ENCODE measurements at regions not wholly inside any gene's neighbourhood (a gene's known extent, or its start where the extent isn't known, plus 50 kb on each side); places are given as distances from the start of the nearest gene placed in this dataset.

GRCh38 chr4:140246216-140246615, 92.2 kb upstream of the MAML3 start:
- RAD21 ChIA-PET (ENCODE audit: low non-redundant PET in 1 of 2, low total read pairs in 2 of 2, uncharacterized antibody in 2 of 2, unreplicated experiment in 2 of 2) = no interaction called here
- no peaks in the 10 kb centered on the region for H3K9me3 ChIP-seq (ENCODE audit: control insufficient read depth in 1 of 2, insufficient read depth in 1 of 2, low read depth in 1 of 2, low read length in 2 of 2)
- no peak overlapping the region for H2AFZ ChIP-seq (ENCODE audit: low read depth, low read length, poor library complexity, severe bottlenecking)
- no peak overlapping the region for H3K4me3 ChIP-seq (replicated peaks in 1 of 2; ENCODE audit: low read depth in 1 of 2, low read length in 2 of 2)
- no peaks in the 10 kb centered on the region for H3K9me2 ChIP-seq (ENCODE audit: insufficient read depth)
- DNase-seq (ENCODE audit: low read depth, low spot score) = no peak
- BruUV-seq (replicated peaks) = no TSS peak
- no peak overlapping the region for H3K4me2 ChIP-seq (ENCODE audit: low read length)
- no peaks in the 10 kb centered on the region for H4K20me1 ChIP-seq (ENCODE audit: insufficient read depth)
- peaks cover 0 to 5% of the 10 kb centered on the region in 2 experiments; a peak in 1 of 4 replicates for H3K4me1 ChIP-seq (ENCODE audit: control insufficient read depth in 1 of 2, insufficient read depth in 2 of 2, low read length in 2 of 2)
- H3K27me3 ChIP-seq (ENCODE audit: insufficient read depth, low read length) = no peaks in the 10 kb centered on the region
- POLR2A ChIA-PET = no interaction called here
- CTCF ChIA-PET = interaction anchor here (1.8 kb wide), 1 partner anchor 11 kb away, joined by 5 read pairs; no protein-coding TSS in a partner anchor
- intact Hi-C loops (cut with micrococcal nuclease) = no loop called here
- no peak for ATAC-seq
- no peaks in the 10 kb centered on the region for H3K79me2 ChIP-seq (ENCODE audit: insufficient read depth, low read length)
- no peaks in the 10 kb centered on the region for H3K36me3 ChIP-seq (ENCODE audit: control insufficient read depth in 1 of 2, insufficient read depth in 2 of 2, low read length in 2 of 2)
- no peak overlapping the region for H3K9ac ChIP-seq (ENCODE audit: low read length)
- TF ChIP-seq ZNF274 (IDR thresholded peaks at IDR 0.05; ENCODE audit: low read depth, low read length) (no peak), SRF (IDR thresholded peaks at IDR 0.05; ENCODE audit: low read depth) (no peak), CBX3 (IDR thresholded peaks at IDR 0.05; ENCODE audit: low read depth) (no peak), RAD21 (IDR thresholded peaks at IDR 0.05; ENCODE audit: low read depth) (no peak), POLR2AphosphoS5 (IDR thresholded peaks at IDR 0.05; ENCODE audit: low read depth, low read length) (no peak), JUND (IDR thresholded peaks at IDR 0.05) (no peak), CEBPB (IDR thresholded peaks at IDR 0.05; ENCODE audit: low read depth) (no peak), TCF7L2 (IDR thresholded peaks at IDR 0.05; ENCODE audit: borderline replicate concordance, extremely low read depth, insufficient read depth, insufficient read length) (no peak), ATF3 (IDR thresholded peaks at IDR 0.05) (no peak)
- TF ChIP-seq, protein P1, sequence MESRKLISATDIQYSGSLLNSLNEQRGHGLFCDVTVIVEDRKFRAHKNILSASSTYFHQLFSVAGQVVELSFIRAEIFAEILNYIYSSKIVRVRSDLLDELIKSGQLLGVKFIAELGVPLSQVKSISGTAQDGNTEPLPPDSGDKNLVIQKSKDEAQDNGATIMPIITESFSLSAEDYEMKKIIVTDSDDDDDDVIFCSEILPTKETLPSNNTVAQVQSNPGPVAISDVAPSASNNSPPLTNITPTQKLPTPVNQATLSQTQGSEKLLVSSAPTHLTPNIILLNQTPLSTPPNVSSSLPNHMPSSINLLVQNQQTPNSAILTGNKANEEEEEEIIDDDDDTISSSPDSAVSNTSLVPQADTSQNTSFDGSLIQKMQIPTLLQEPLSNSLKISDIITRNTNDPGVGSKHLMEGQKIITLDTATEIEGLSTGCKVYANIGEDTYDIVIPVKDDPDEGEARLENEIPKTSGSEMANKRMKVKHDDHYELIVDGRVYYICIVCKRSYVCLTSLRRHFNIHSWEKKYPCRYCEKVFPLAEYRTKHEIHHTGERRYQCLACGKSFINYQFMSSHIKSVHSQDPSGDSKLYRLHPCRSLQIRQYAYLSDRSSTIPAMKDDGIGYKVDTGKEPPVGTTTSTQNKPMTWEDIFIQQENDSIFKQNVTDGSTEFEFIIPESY (IDR thresholded peaks at IDR 0.05; ENCODE audit: extremely low read depth, insufficient replicate concordance, low read length) = no peak
- no peak overlapping the region for H3K27ac ChIP-seq (ENCODE audit: low read depth, low read length)

Measured in HCT116 (cell line).